ENCODE measurements at regions not wholly inside any gene's neighbourhood (a gene's known extent, or its start where the extent isn't known, plus 50 kb on each side); places are given as distances from the start of the nearest gene placed in this dataset.
A peak's percentile ranks its signal among the peaks of the same experiment; 100 is the strongest.

DNA sequence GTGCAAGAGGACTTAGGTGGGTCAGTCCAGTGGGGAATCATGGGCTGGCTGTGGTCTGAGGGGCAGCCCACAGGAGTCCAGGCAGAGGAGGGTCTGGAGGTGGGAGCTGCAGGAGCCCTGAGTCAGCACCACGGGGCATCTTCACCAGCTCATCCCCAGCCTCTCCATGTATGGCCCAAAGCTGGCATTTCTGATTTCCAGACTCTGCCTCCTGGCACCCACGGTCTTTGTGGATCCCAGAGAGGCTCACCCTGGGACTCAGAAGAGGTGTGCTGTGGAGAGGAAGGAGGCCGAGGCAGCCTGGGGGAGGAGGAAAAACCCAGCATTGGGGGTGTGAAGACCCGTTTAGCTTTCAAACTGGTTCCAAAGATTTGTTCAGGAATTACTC lies 64.5 kb upstream of the KLF13 start:
- Histone ChIP-seq H3K36me3 (no peaks in the 10 kb centered on the region), H3K9me3 (no peaks in the 10 kb centered on the region), H3K4me1 (peaks cover 35% of the 10 kb centered on the region), H3K27ac (no peak overlapping the region), H3K4me3 (no peak overlapping the region), H3K27me3 (no peaks in the 10 kb centered on the region)
- TF ChIP-seq POLR2A (IDR thresholded peaks at IDR 0.05) (no peak), EP300 (IDR thresholded peaks at IDR 0.05) (no peak), POLR2AphosphoS5 (IDR thresholded peaks at IDR 0.05) (no peak)
- TF ChIP-seq, protein P1, sequence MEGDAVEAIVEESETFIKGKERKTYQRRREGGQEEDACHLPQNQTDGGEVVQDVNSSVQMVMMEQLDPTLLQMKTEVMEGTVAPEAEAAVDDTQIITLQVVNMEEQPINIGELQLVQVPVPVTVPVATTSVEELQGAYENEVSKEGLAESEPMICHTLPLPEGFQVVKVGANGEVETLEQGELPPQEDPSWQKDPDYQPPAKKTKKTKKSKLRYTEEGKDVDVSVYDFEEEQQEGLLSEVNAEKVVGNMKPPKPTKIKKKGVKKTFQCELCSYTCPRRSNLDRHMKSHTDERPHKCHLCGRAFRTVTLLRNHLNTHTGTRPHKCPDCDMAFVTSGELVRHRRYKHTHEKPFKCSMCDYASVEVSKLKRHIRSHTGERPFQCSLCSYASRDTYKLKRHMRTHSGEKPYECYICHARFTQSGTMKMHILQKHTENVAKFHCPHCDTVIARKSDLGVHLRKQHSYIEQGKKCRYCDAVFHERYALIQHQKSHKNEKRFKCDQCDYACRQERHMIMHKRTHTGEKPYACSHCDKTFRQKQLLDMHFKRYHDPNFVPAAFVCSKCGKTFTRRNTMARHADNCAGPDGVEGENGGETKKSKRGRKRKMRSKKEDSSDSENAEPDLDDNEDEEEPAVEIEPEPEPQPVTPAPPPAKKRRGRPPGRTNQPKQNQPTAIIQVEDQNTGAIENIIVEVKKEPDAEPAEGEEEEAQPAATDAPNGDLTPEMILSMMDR (IDR thresholded peaks at IDR 0.05): no peak
- peak; percentile 29 to 56 for DNase-seq (ENCODE audit: low spot score in 2 of 2)
- 88% methylated on average over 3 of the region's 4 CpGs for WGBS

- Histone ChIP-seq H3K4me3 (no peak overlapping the region), H3K27me3 (no peaks in the 10 kb centered on the region), H3K4me1 (peaks cover 37% of the 10 kb centered on the region), H3K9me3 (no peaks in the 10 kb centered on the region), H3K27ac (peak overlapping the region; percentile 55), H3K36me3 (no peaks in the 10 kb centered on the region)
- 78% methylated on average over 12 of the region's 12 CpGs for WGBS
- TF ChIP-seq, protein P1 (IDR thresholded peaks at IDR 0.05): no peak
- TF ChIP-seq POLR2A (IDR thresholded peaks at IDR 0.05) (no peak), POLR2AphosphoS5 (IDR thresholded peaks at IDR 0.05) (no peak), EP300 (IDR thresholded peaks at IDR 0.05) (no peak)
- DNase-seq (ENCODE audit: low spot score in 2 of 2): peak; percentile 48 to 76
These were observed 63.5 kb upstream of the KLF13 start for GRCh38 chr15:31262901-31263671.

GRCh38 chr15:31263751-31264558 lies 62.7 kb upstream of the KLF13 start:
- peaks cover 39% of the 10 kb centered on the region for H3K4me1 ChIP-seq
- H3K27ac ChIP-seq: peak overlapping the region; percentile 55
- no peaks in the 10 kb centered on the region for H3K36me3 ChIP-seq
- TF ChIP-seq EP300 (IDR thresholded peaks at IDR 0.05) (no peak), POLR2AphosphoS5 (IDR thresholded peaks at IDR 0.05) (no peak), POLR2A (IDR thresholded peaks at IDR 0.05) (no peak)
- TF ChIP-seq, protein P1 (IDR thresholded peaks at IDR 0.05): no peak
- H3K4me3 ChIP-seq: no peak overlapping the region
- peak; percentile 83 to 85 for DNase-seq (ENCODE audit: low spot score in 2 of 2)
- no peaks in the 10 kb centered on the region for H3K9me3 ChIP-seq
- WGBS: 46% methylated on average over 15 of the region's 24 CpGs
- H3K27me3 ChIP-seq: no peaks in the 10 kb centered on the region

DNA sequence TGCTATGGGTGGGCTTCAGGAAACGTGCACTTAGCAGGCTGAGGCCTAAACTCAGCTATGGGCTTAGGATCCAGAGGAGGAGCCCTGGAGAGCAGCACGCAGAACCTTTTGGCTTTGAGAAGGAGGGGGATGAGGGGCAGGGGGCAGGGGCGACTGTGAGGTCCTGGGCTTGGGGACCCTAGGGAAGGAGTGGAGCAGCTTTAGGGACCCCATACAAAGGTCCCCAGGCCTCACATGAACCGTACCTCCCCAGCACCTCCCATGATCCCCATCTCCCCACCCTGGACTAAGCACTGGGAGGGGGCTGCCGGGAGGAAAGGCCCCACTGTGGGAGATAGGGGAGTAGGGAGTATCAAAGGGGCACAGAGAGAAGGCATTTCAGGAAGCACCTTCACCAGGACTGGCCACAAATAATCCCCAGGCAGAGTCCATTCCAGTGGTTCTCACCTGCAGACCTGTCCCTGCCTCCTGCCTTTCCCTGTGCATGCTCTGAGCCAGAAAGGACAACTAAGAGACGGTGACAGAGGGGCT lies 62.0 kb upstream of the KLF13 start:
- Histone ChIP-seq H3K4me1 (peaks cover 39% of the 10 kb centered on the region), H3K36me3 (no peaks in the 10 kb centered on the region), H3K27ac (peak overlapping the region; percentile 55), H3K9me3 (no peaks in the 10 kb centered on the region), H3K4me3 (no peak overlapping the region), H3K27me3 (no peaks in the 10 kb centered on the region)
- 89% methylated on average over 1 of the region's 6 CpGs for WGBS
- TF ChIP-seq EP300 (IDR thresholded peaks at IDR 0.05): no peak
- no peak for TF ChIP-seq POLR2AphosphoS5 (IDR thresholded peaks at IDR 0.05)
- no peak for TF ChIP-seq POLR2A (IDR thresholded peaks at IDR 0.05)
- TF ChIP-seq, protein P1 (IDR thresholded peaks at IDR 0.05): no peak
- peak in 1 of 2 donors; percentile 57 for DNase-seq (ENCODE audit: low spot score in 2 of 2)

All from suprapubic skin (tissue), 4 donors.